ENCODE measurements at regions not wholly inside any gene's neighbourhood (a gene's known extent, or its start where the extent isn't known, plus 50 kb on each side); places are given as distances from the start of the nearest gene placed in this dataset.
"Not testable (repeated sequence)": the region's sequence is repeated elsewhere in the genome, so short reads cannot be mapped to it uniquely, and the experiment has no call there.

DNA sequence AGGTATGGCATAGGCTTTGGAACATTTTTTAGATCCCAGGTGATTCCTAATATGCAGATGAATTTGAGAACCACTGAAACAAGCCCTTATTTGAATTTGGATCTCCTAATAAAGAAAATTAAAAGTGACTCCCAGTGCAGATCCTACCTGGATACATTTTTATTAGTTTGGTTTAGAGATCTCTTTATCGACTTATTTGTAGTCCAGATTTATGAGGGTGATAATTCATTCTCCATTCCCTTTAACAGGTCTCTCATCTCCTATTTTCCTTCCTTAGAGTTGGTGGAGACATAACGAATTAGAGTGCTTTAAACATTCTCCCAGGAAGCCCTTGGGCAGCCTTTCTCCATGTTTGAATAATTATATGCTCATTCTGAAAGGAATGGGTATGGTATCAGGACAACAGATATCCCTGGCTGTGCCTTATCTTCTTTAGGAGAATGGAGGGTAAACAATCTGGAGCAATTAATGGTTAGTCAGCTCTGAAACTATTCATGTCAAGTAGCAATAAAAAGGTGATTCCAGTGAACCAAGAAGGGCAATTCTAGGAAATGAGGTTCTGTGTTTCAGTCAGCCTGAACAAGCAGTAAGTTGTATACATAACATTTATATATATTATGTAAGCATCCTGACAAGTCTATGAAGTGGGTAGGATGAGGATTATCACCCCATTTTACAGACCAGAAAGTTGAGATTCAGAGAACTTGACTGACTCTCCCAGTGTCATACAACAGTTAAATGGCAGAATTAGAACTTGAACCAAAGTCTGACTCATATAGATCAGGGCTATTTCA is 53.9 kb upstream of the RCE1 start:
- no peak overlapping the region for H2BK120ac ChIP-seq (ENCODE audit: low read depth, low read length)
- no peak overlapping the region for H3K4me2 ChIP-seq (ENCODE audit: low read length)
- no peaks in the 10 kb centered on the region for H3K4me1 ChIP-seq (ENCODE audit: control insufficient read depth, low read depth, low read length)
- no peak overlapping the region for H2BK5ac ChIP-seq (ENCODE audit: low read length)
- no peak overlapping the region for H3K56ac ChIP-seq (ENCODE audit: low read length)
- H3K36me3 ChIP-seq (ENCODE audit: control insufficient read depth, insufficient read depth, low read length): no peaks in the 10 kb centered on the region
- no peak overlapping the region for H3K4me3 ChIP-seq (ENCODE audit: low read length)
- H3K4ac ChIP-seq (ENCODE audit: low read depth, low read length): no peak overlapping the region
- no peaks in the 10 kb centered on the region for H3K79me2 ChIP-seq (ENCODE audit: control insufficient read depth, insufficient read depth, low read length)
- no CpG with 5 or more reads among the region's 2 CpGs for WGBS (ENCODE audit: extremely low coverage, insufficient coverage, low lambda C conversion rate)
- H3K27ac ChIP-seq (ENCODE audit: low read depth, low read length): no peak overlapping the region
- no peak overlapping the region for H2BK15ac ChIP-seq (replicated peaks; ENCODE audit: low read depth)
- H3K79me1 ChIP-seq (ENCODE audit: low read length): no peaks in the 10 kb centered on the region
- no peak overlapping the region for H2AK5ac ChIP-seq (ENCODE audit: low read length)
- H3K9ac ChIP-seq (ENCODE audit: low read length): no peak overlapping the region
- H3K27me3 ChIP-seq (ENCODE audit: insufficient read depth, low read length, poor library complexity): no peaks in the 10 kb centered on the region
- H3K23ac ChIP-seq (ENCODE audit: low read length): no peak overlapping the region
- H3K18ac ChIP-seq (ENCODE audit: low read length): no peak overlapping the region
- DNase-seq: peak; percentile 30
- H4K8ac ChIP-seq (ENCODE audit: low read depth, low read length): no peak overlapping the region
- H4K5ac ChIP-seq (ENCODE audit: low read length): no peak overlapping the region

DNA sequence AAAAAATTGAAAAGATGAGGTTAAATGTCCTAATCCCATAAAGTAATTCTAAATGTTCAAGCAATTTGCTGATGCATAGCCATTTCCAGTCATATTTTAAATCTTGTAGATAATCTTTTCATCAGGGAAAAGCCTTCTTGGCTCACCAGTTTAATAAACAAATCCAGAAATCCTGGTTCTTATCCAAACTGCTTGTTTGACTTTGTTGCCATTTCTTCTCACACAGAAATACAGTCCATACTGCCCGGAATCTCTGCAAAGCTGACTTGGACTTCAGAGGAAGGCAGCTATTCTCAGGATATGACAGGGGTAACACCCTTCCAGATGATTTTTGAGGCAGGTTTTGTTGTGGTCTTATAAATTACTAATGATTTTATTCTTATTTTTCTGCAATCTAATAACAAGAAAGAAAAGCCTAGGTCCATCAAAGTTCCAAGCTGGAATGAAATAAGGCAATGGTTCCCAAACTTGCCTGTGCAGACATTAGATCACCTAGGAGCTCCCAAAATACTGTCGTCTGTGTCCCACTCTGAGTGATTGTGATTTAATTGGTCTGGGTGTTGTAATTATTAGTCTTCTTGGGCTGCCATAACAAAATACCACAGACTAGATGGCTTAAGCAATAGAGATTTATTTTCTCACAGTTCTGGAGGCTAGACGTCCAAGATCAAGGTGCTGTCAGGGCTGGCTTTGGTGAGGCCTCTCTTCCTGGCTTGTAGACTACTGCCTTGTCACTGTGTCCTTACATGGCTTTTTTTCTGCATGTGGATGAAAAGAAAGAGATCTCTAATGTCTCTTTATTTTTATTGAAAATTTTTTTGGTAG is 55.1 kb upstream of the RCE1 start:
- H3K9ac ChIP-seq (ENCODE audit: low read length): no peak overlapping the region
- H2AK5ac ChIP-seq (ENCODE audit: low read length): no peak overlapping the region
- no peaks in the 10 kb centered on the region for H3K79me1 ChIP-seq (ENCODE audit: low read length)
- no peak overlapping the region for H3K4me3 ChIP-seq (ENCODE audit: low read length)
- no CpG with 5 or more reads among the region's 3 CpGs for WGBS (ENCODE audit: extremely low coverage, insufficient coverage, low lambda C conversion rate)
- DNase-seq: no peak
- no peaks in the 10 kb centered on the region for H3K4me1 ChIP-seq (ENCODE audit: control insufficient read depth, low read depth, low read length)
- H4K8ac ChIP-seq (ENCODE audit: low read depth, low read length): no peak overlapping the region
- H3K27ac ChIP-seq (ENCODE audit: low read depth, low read length): no peak overlapping the region
- no peak overlapping the region for H2BK120ac ChIP-seq (ENCODE audit: low read depth, low read length)
- H3K18ac ChIP-seq (ENCODE audit: low read length): no peak overlapping the region
- no peak overlapping the region for H4K5ac ChIP-seq (ENCODE audit: low read length)
- H2BK15ac ChIP-seq (replicated peaks; ENCODE audit: low read depth): no peak overlapping the region
- H3K79me2 ChIP-seq (ENCODE audit: control insufficient read depth, insufficient read depth, low read length): no peaks in the 10 kb centered on the region
- no peak overlapping the region for H3K4ac ChIP-seq (ENCODE audit: low read depth, low read length)
- no peak overlapping the region for H2BK5ac ChIP-seq (ENCODE audit: low read length)
- H3K36me3 ChIP-seq (ENCODE audit: control insufficient read depth, insufficient read depth, low read length): no peaks in the 10 kb centered on the region
- no peaks in the 10 kb centered on the region for H3K27me3 ChIP-seq (ENCODE audit: insufficient read depth, low read length, poor library complexity)
- H3K4me2 ChIP-seq (ENCODE audit: low read length): no peak overlapping the region
- no peak overlapping the region for H3K23ac ChIP-seq (ENCODE audit: low read length)
- no peak overlapping the region for H3K56ac ChIP-seq (ENCODE audit: low read length)

DNA sequence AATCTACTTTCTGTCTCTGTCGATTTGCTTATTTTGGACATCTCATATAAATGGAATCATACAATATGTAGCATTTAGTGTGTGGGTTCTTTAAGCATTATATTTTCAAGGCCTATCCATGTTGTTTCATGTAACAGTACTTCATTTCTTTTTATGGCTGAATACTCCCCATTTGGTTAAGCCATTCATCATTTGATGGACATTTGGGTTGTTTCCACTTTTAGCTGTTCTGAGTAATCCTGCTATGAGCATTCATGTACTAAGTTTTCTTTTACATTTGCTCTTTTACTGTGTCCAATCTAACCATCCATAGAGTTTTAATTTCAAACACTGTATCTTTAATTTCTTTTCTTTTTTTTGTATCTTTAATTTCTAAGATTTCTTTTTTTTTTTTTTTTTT is 55.6 kb upstream of the SPTBN2 start:
- Histone ChIP-seq H3K18ac (ENCODE audit: low read length) (no peak overlapping the region), H3K23ac (ENCODE audit: low read length) (no peak overlapping the region), H3K27ac (ENCODE audit: low read depth, low read length) (no peak overlapping the region), H3K4me2 (ENCODE audit: low read length) (no peak overlapping the region), H3K79me2 (ENCODE audit: control insufficient read depth, insufficient read depth, low read length) (no peaks in the 10 kb centered on the region), H3K56ac (ENCODE audit: low read length) (no peak overlapping the region), H2BK120ac (ENCODE audit: low read depth, low read length) (no peak overlapping the region), H3K79me1 (ENCODE audit: low read length) (no peaks in the 10 kb centered on the region), H3K4me1 (ENCODE audit: control insufficient read depth, low read depth, low read length) (no peaks in the 10 kb centered on the region), H2AK5ac (ENCODE audit: low read length) (no peak overlapping the region), H3K27me3 (ENCODE audit: insufficient read depth, low read length, poor library complexity) (no peaks in the 10 kb centered on the region), H3K36me3 (ENCODE audit: control insufficient read depth, insufficient read depth, low read length) (no peaks in the 10 kb centered on the region), H4K8ac (ENCODE audit: low read depth, low read length) (no peak overlapping the region), H3K9ac (ENCODE audit: low read length) (no peak overlapping the region), H2BK15ac (replicated peaks; ENCODE audit: low read depth) (no peak overlapping the region), H2BK5ac (ENCODE audit: low read length) (no peak overlapping the region), H3K4ac (ENCODE audit: low read depth, low read length) (no peak overlapping the region), H3K4me3 (ENCODE audit: low read length) (no peak overlapping the region), H4K5ac (ENCODE audit: low read length) (no peak overlapping the region)
- DNase-seq: no peak
- WGBS (ENCODE audit: extremely low coverage, insufficient coverage, low lambda C conversion rate): no CpG with 5 or more reads among the region's 1 CpG

DNA sequence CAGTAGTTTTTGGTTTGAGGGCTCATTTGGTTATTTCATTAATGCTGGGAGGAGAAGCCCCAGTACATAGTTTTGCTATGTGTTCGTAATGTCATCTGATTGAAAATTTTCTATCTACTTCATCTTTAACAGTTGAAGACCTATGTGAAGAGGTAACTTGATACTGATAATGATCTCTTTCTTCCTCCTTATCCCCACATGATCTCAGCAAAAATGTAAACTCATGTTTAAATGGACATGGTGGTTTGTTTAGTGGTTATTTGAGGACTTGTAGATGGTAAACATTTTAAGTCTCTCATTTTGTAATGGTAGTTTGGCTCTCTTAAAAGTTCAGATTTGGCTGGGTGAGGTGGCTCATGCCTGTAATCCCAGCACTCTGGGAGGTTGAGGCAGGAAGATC is 53.7 kb upstream of the SPTBN2 start:
- Histone ChIP-seq H2BK120ac (ENCODE audit: low read depth, low read length) (no peak overlapping the region), H3K18ac (ENCODE audit: low read length) (no peak overlapping the region), H3K9ac (ENCODE audit: low read length) (no peak overlapping the region), H3K36me3 (ENCODE audit: control insufficient read depth, insufficient read depth, low read length) (no peaks in the 10 kb centered on the region), H3K27ac (ENCODE audit: low read depth, low read length) (no peak overlapping the region), H3K4ac (ENCODE audit: low read depth, low read length) (no peak overlapping the region), H3K79me1 (ENCODE audit: low read length) (no peaks in the 10 kb centered on the region), H2BK15ac (replicated peaks; ENCODE audit: low read depth) (no peak overlapping the region), H3K79me2 (ENCODE audit: control insufficient read depth, insufficient read depth, low read length) (no peaks in the 10 kb centered on the region), H3K27me3 (ENCODE audit: insufficient read depth, low read length, poor library complexity) (no peaks in the 10 kb centered on the region), H3K4me2 (ENCODE audit: low read length) (no peak overlapping the region), H3K23ac (ENCODE audit: low read length) (no peak overlapping the region), H3K4me3 (ENCODE audit: low read length) (no peak overlapping the region), H3K4me1 (ENCODE audit: control insufficient read depth, low read depth, low read length) (no peaks in the 10 kb centered on the region), H3K56ac (ENCODE audit: low read length) (no peak overlapping the region), H4K5ac (ENCODE audit: low read length) (no peak overlapping the region), H4K8ac (ENCODE audit: low read depth, low read length) (no peak overlapping the region), H2BK5ac (ENCODE audit: low read length) (no peak overlapping the region), H2AK5ac (ENCODE audit: low read length) (no peak overlapping the region)
- DNase-seq: no peak
- no CpG with 5 or more reads among the region's 1 CpG for WGBS (ENCODE audit: extremely low coverage, insufficient coverage, low lambda C conversion rate)

DNA sequence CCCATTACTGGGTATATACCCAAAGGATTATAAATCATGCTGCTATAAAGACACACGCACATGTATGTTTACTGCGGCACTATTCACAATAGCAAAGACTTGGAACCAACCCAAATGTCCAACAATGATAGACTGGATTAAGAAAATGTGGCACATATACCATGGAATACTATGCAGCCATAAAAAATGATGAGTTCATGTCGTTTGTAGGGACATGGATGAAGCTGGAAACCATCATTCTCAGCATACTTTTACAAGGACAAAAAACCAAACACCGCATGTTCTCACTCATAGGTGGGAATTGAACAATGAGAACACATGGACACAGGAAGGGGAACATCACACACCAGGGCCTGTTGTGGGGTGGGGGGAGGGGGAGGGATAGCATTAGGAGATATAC is 50.6 kb upstream of the SPTBN2 start:
- not testable (repeated sequence) for H2BK120ac ChIP-seq (ENCODE audit: low read depth, low read length); H4K5ac ChIP-seq (ENCODE audit: low read length); DNase-seq; H4K8ac ChIP-seq (ENCODE audit: low read depth, low read length); H3K23ac ChIP-seq (ENCODE audit: low read length); H3K18ac ChIP-seq (ENCODE audit: low read length); H2AK5ac ChIP-seq (ENCODE audit: low read length); H3K4ac ChIP-seq (ENCODE audit: low read depth, low read length); H3K79me2 ChIP-seq (ENCODE audit: control insufficient read depth, insufficient read depth, low read length); H3K27ac ChIP-seq (ENCODE audit: low read depth, low read length); H2BK15ac ChIP-seq (replicated peaks; ENCODE audit: low read depth); H3K9ac ChIP-seq (ENCODE audit: low read length); H3K36me3 ChIP-seq (ENCODE audit: control insufficient read depth, insufficient read depth, low read length); H3K56ac ChIP-seq (ENCODE audit: low read length); H3K4me1 ChIP-seq (ENCODE audit: control insufficient read depth, low read depth, low read length); H3K27me3 ChIP-seq (ENCODE audit: insufficient read depth, low read length, poor library complexity); H3K79me1 ChIP-seq (ENCODE audit: low read length); H2BK5ac ChIP-seq (ENCODE audit: low read length); H3K4me3 ChIP-seq (ENCODE audit: low read length); H3K4me2 ChIP-seq (ENCODE audit: low read length)
- no CpG with 5 or more reads among the region's 4 CpGs for WGBS (ENCODE audit: extremely low coverage, insufficient coverage, low lambda C conversion rate)
